ENCODE measurements at regions not wholly inside any gene's neighbourhood (a gene's known extent, or its start where the extent isn't known, plus 50 kb on each side); places are given as distances from the start of the nearest gene placed in this dataset.

DNA sequence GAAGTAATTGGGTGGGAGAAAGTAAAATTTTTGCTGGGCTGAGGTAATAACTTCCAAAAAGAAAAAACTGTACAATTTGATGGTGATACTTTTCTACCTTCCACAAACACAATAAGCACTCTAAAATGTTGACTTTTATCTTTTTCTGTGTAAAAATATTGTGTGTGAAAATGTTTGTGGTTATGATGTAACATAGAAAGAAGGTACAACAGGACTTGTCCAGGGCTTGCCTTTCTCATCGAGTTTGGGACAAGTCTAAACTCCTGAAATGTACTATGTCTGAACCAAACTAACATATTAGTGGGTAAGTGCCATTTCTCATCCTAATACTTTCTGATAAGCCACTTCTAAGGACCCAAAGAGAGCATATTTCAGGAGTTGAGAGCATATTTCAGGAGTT is 174.2 kb upstream of the PDGFD start:
- H2AK5ac ChIP-seq (ENCODE audit: low read depth, low read length): no peak overlapping the region
- H4K8ac ChIP-seq (ENCODE audit: extremely low read depth, insufficient read depth, low read length): no peak overlapping the region
- H3K4me1 ChIP-seq (replicated peaks in 1 of 4; ENCODE audit: control insufficient read depth in 3 of 4, insufficient read depth in 4 of 4, low read length in 3 of 4): no peaks in the 10 kb centered on the region
- no peak overlapping the region for H2BK15ac ChIP-seq (ENCODE audit: low read length)
- no peaks in the 10 kb centered on the region for H3K79me2 ChIP-seq (ENCODE audit: control insufficient read depth in 1 of 2, insufficient read depth in 2 of 2, low read length in 2 of 2)
- H3K14ac ChIP-seq (ENCODE audit: insufficient read length): no peak overlapping the region
- no peaks in the 10 kb centered on the region for H3K23me2 ChIP-seq (ENCODE audit: low read depth, low read length)
- no peak overlapping the region for H3K23ac ChIP-seq (ENCODE audit: insufficient read length)
- peaks cover 0 to 1% (median 0%) of the 10 kb centered on the region in 4 experiments; a peak in 1 of 7 replicates for H3K27me3 ChIP-seq (replicated peaks in 1 of 4; ENCODE audit: control insufficient read depth in 3 of 4, extremely low read depth in 1 of 4, insufficient read depth in 3 of 4, low read length in 3 of 4)
- H2AFZ ChIP-seq (ENCODE audit: low read length): no peak overlapping the region
- no peak overlapping the region for H3K4me2 ChIP-seq (ENCODE audit: insufficient read depth in 1 of 2, low read depth in 2 of 2, low read length in 2 of 2)
- H4K91ac ChIP-seq (replicated peaks; ENCODE audit: insufficient read length, low read length): no peak overlapping the region
- no peak overlapping the region for H3K4ac ChIP-seq (replicated peaks; ENCODE audit: insufficient read length, low read depth, low read length)
- no peaks in the 10 kb centered on the region for H4K20me1 ChIP-seq (replicated peaks in 1 of 2; ENCODE audit: control insufficient read depth in 1 of 2, insufficient read depth in 2 of 2, low read length in 2 of 2)
- FAIRE-seq (no peak), DNase-seq (ENCODE audit: low read depth in 1 of 2, low spot score in 2 of 2) (no peak)
- H2BK20ac ChIP-seq (ENCODE audit: low read length): no peak overlapping the region
- H3K9me3 ChIP-seq (ENCODE audit: insufficient read depth in 2 of 2, low read depth in 1 of 2, low read length in 1 of 2): no peaks in the 10 kb centered on the region
- no peak overlapping the region for H3K9ac ChIP-seq (replicated peaks in 1 of 4; ENCODE audit: extremely low read depth in 1 of 4, low read depth in 3 of 4, low read length in 3 of 4)
- no peaks in the 10 kb centered on the region for H3K79me1 ChIP-seq (ENCODE audit: low read depth, low read length)
- no peaks in the 10 kb centered on the region for H3K36me3 ChIP-seq (ENCODE audit: control insufficient read depth in 2 of 4, insufficient read depth in 4 of 4, low read length in 3 of 4)
- POLR2A ChIA-PET (ENCODE audit: partially characterized antibody): no interaction called here
- TF ChIP-seq BCL11A (IDR thresholded peaks at IDR 0.05; ENCODE audit: low read depth in 2 of 2, low read length in 2 of 2) (no peak), CREB1 (IDR thresholded peaks at IDR 0.05) (no peak), KDM1A (IDR thresholded peaks at IDR 0.05; ENCODE audit: borderline replicate concordance, low read length) (no peak), NANOG (IDR thresholded peaks at IDR 0.05; ENCODE audit: insufficient read depth, low read depth, low read length, poor library complexity, severe bottlenecking) (no peak), GABPA (IDR thresholded peaks at IDR 0.05; ENCODE audit: borderline replicate concordance, insufficient read depth, low read length) (no peak), SIX5 (IDR thresholded peaks at IDR 0.05; ENCODE audit: low read depth, low read length) (no peak)
- TF ChIP-seq, protein P1, sequence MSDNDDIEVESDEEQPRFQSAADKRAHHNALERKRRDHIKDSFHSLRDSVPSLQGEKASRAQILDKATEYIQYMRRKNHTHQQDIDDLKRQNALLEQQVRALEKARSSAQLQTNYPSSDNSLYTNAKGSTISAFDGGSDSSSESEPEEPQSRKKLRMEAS (IDR thresholded peaks at IDR 0.05): no peak
- H3K4me3 ChIP-seq (ENCODE audit: extremely low read depth in 1 of 4, insufficient read depth in 2 of 4, low read depth in 3 of 4, low read length in 4 of 4): no peak overlapping the region
- H2BK5ac ChIP-seq (ENCODE audit: low read depth, low read length): no peak overlapping the region
- no peak overlapping the region for H3K56ac ChIP-seq (replicated peaks; ENCODE audit: insufficient read length, low read depth, low read length)
- no peak overlapping the region for H2BK12ac ChIP-seq (ENCODE audit: low read depth, low read length)
- H3K18ac ChIP-seq (ENCODE audit: extremely low read depth, low read length): no peak overlapping the region
- no peak overlapping the region for H2BK120ac ChIP-seq (replicated peaks; ENCODE audit: low read depth, low read length)
- CTCF ChIA-PET (ENCODE audit: partially characterized antibody): interaction anchor here (0.6 kb wide), 1 partner anchor 424 kb away, joined by 3 read pairs; no protein-coding TSS in a partner anchor
- 94% methylated on average over 1 of the region's 1 CpG; no CpG with 5 or more reads in 1 of the 2 experiments for WGBS, 2 experiments (ENCODE audit: extremely low coverage in 1 of 2, insufficient coverage in 1 of 2, insufficient read length in 1 of 2, insufficient replicate concordance in 2 of 2, low coverage in 1 of 2, low lambda C conversion rate in 2 of 2, missing lambda C conversion rate in 1 of 2)
- no peak overlapping the region for H4K5ac ChIP-seq (ENCODE audit: insufficient read length, low read depth, low read length)
- H3K27ac ChIP-seq (ENCODE audit: low read depth, low read length): no peak overlapping the region

Data from H1 (cell line).